HCT116 (cell line): ENCODE measurements at regions not wholly inside any gene's neighbourhood (a gene's known extent, or its start where the extent isn't known, plus 50 kb on each side); places are given as distances from the start of the nearest gene placed in this dataset.

Source experiments
- ATAC-seq: fragments of 200-7000 bp; cut with Tn5 transposase; 2 replicates; pipeline ENCODE4 v1.9.1; 2020; ENCODE audit warnings: mild to moderate bottlenecking, moderate library complexity
- BruUV-seq: library from RNA; stranded (reverse); fragments of 400-500 nt; replicated peaks from 2 replicates; lab custom pipeline; 2021; lab: Mats Ljungman, UMichigan
- CTCF ChIA-PET: fragments of 300-600 bp; sonication (Branson Sonifier 250); formaldehyde crosslinking; loops from one replicate; lab custom pipeline; 2021; ENCODE audit warnings: antibody characterized with exemption; lab: Charles Lee
- POLR2A ChIA-PET: fragments of 300-600, 350-600 bp; sonication (Branson Sonifier 250); formaldehyde crosslinking; loops from one replicate; lab custom pipeline; 2021; ENCODE audit warnings: antibody characterized with exemption; lab: Charles Lee
- RAD21 ChIA-PET, 2 experiments: fragments of 300-600 bp; sonication (Branson Sonifier 250); formaldehyde crosslinking; loops; one replicate each; lab custom pipeline; 2023; ENCODE audit warnings: low total read pairs in 2 of 2; ENCODE audit not compliant: uncharacterized antibody in 2 of 2, unreplicated experiment in 2 of 2, low non-redundant PET in 1 of 2; lab: Charles Lee
- DNase-seq: peaks from one replicate; pipeline ENCODE4 v3.0.0-alpha.2; 2010; ENCODE audit warnings: low read depth, low spot score
- H2AFZ ChIP-seq: fragments of 200-600 bp; shearing (Covaris generic), sonication (generic); 2 replicates; pipeline ENCODE4 v1.6.1; 2017; ENCODE audit warnings: low read depth, mixed run types, mixed read lengths, antibody characterized with exemption, low read length; ENCODE audit not compliant: poor library complexity, severe bottlenecking
- H3K27ac ChIP-seq: 2 replicates; pipeline ENCODE4 v1.5.1; 2012; ENCODE audit warnings: low read depth, low read length
- H3K27me3 ChIP-seq: fragments of 200-600 bp; sonication (generic); 2 replicates; pipeline ENCODE4 v1.6.1; 2016; ENCODE audit warnings: mixed run types, low read length, mixed read lengths; ENCODE audit not compliant: insufficient read depth
- H3K36me3 ChIP-seq, 2 experiments: fragments of 200-500 bp in 1 of 2; fragments of 200-600 bp in 1 of 2; sonication (Bioruptor generic) in 1 of 2; sonication (generic) in 1 of 2; 2 replicates each; pipeline versions ENCODE4 v1.5.1 to v1.6.1; 2014 to 2016; ENCODE audit warnings: low read length in 2 of 2, inconsistent platforms in 1 of 2, mixed read lengths in 1 of 2, mixed run types in 1 of 2; ENCODE audit not compliant: insufficient read depth in 2 of 2, control insufficient read depth in 1 of 2
- H3K4me1 ChIP-seq, 2 experiments: fragments of 200-600 bp in 1 of 2; sonication (generic) in 1 of 2; 2 replicates each; pipeline versions ENCODE4 v1.5.1 to v1.6.1; 2012 to 2017; ENCODE audit warnings: low read length in 2 of 2, inconsistent platforms in 1 of 2, mild to moderate bottlenecking in 1 of 2, mixed read lengths in 1 of 2, mixed run types in 1 of 2, moderate library complexity in 1 of 2; ENCODE audit not compliant: insufficient read depth in 2 of 2, control insufficient read depth in 1 of 2
- H3K4me2 ChIP-seq: fragments of 200-600 bp; sonication (generic); 2 replicates; pipeline ENCODE4 v1.6.1; 2017; ENCODE audit warnings: mixed run types, low read length, mixed read lengths
- H3K4me3 ChIP-seq, 2 experiments: fragments of 200-600 bp in 1 of 2; sonication (generic) in 1 of 2; replicated peaks in 1 of 2; 2 replicates each; pipeline ENCODE4 v1.5.1; 2011 to 2016; ENCODE audit warnings: low read length in 2 of 2, control low read depth in 1 of 2, low read depth in 1 of 2, mild to moderate bottlenecking in 1 of 2, mixed read lengths in 1 of 2, mixed run types in 1 of 2
- H3K79me2 ChIP-seq: fragments of 200-600 bp; sonication (generic); 2 replicates; pipeline ENCODE4 v1.6.1; 2017; ENCODE audit warnings: mild to moderate bottlenecking, mixed run types, low read length, moderate library complexity, mixed read lengths; ENCODE audit not compliant: insufficient read depth
- H3K9ac ChIP-seq: fragments of 200-600 bp; sonication (generic); 2 replicates; pipeline ENCODE4 v1.6.1; 2016; ENCODE audit warnings: low read length, mixed read lengths
- H3K9me2 ChIP-seq: fragments of 200-600 bp; sonication (generic), shearing (Covaris generic); 2 replicates; pipeline ENCODE4 v1.6.1; 2017; ENCODE audit warnings: mixed run types, mild to moderate bottlenecking, moderate library complexity; ENCODE audit not compliant: insufficient read depth
- H3K9me3 ChIP-seq, 2 experiments: fragments of 200-500 bp in 1 of 2; fragments of 200-600 bp in 1 of 2; sonication (Bioruptor generic) in 1 of 2; sonication (generic) in 1 of 2; 2 replicates each; pipeline ENCODE4 v1.6.1; 2014 to 2017; ENCODE audit warnings: low read length in 2 of 2, mixed read lengths in 2 of 2, inconsistent platforms in 1 of 2, low read depth in 1 of 2, mild to moderate bottlenecking in 1 of 2, mixed run types in 1 of 2, moderate library complexity in 1 of 2; ENCODE audit not compliant: control insufficient read depth in 1 of 2, insufficient read depth in 1 of 2
- H4K20me1 ChIP-seq: fragments of 200-600 bp; sonication (generic), shearing (Covaris generic); 2 replicates; pipeline ENCODE4 v1.6.1; 2017; ENCODE audit warnings: mixed run types, mild to moderate bottlenecking, moderate library complexity; ENCODE audit not compliant: insufficient read depth
- EGR1 ChIP-seq: IDR thresholded peaks from 2 replicates; pipeline ENCODE4 v1.6.1; 2012; ENCODE audit warnings: low read depth
- JUND ChIP-seq: IDR thresholded peaks from 2 replicates; pipeline ENCODE4 v1.6.1; 2012
- POLR2A ChIP-seq: IDR thresholded peaks from 2 replicates; pipeline ENCODE4 v1.7.0; 2011; ENCODE audit warnings: borderline replicate concordance; ENCODE audit not compliant: insufficient read depth, insufficient read length; ENCODE audit errors: extremely low read depth
- POLR2AphosphoS5 ChIP-seq: IDR thresholded peaks from 2 replicates; pipeline ENCODE4 v1.6.1; 2011; ENCODE audit warnings: mild to moderate bottlenecking, low read depth, low read length, moderate library complexity
- RAD21 ChIP-seq: IDR thresholded peaks from 2 replicates; pipeline ENCODE4 v1.6.1; 2012; ENCODE audit warnings: low read depth, mild to moderate bottlenecking
- ZFX ChIP-seq: fragments of 450-650 bp; IDR thresholded peaks from 2 replicates; pipeline ENCODE4 v1.6.1; 2017
- intact Hi-C: fragments of 100-400 bp; cut with micrococcal nuclease; formaldehyde crosslinking; loops from 2 replicates; pipeline ENCODE4 v1.10.0; 2022
- TF ChIP-seq, protein P1 (sequence below), 3 experiments: fragments of 200-600 bp in 1 of 3; sonication (generic) in 1 of 3; IDR thresholded peaks in 2 of 3; conservative IDR thresholded peaks in 1 of 3; 2 replicates each; pipeline ENCODE4 v1.5.1; 2012 to 2017; ENCODE audit warnings: low read depth in 2 of 3, low read length in 2 of 3, antibody characterized with exemption in 1 of 3, borderline replicate concordance in 1 of 3, control low read depth in 1 of 3, mild to moderate bottlenecking in 1 of 3, mixed read lengths in 1 of 3, mixed run types in 1 of 3, moderate library complexity in 1 of 3; ENCODE audit not compliant: insufficient read depth in 1 of 3
- TF ChIP-seq, protein P2 (sequence below): IDR thresholded peaks from 2 replicates; pipeline ENCODE4 v1.6.1; 2012
- TF ChIP-seq, protein P3 (sequence below): IDR thresholded peaks from 2 replicates; pipeline ENCODE4 v1.6.1; 2011; ENCODE audit warnings: mild to moderate bottlenecking, low read length, moderate library complexity; ENCODE audit not compliant: insufficient replicate concordance; ENCODE audit errors: extremely low read depth

DNA sequence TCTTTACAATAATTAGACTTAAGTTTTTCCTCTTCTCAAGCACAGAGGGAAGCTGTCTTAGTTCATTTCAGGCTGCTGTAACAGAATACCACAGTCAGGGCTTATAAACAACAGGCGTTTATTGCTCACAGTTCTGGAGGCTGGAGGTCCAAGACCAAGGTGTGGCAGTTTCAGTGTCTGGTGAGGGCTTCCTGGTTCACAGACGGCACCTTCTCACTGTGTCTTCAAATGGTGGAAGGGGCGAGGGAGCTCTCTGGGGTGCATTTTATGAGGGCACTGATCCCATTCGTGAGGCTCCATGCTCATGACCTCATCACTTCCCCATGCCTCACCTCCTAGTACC, 115.7 kb upstream of the MXRA5 start:
- no peaks in the 10 kb centered on the region for H3K79me2 ChIP-seq
- H3K9me2 ChIP-seq: no peaks in the 10 kb centered on the region
- H3K27me3 ChIP-seq: no peaks in the 10 kb centered on the region
- no peak overlapping the region for H3K4me3 ChIP-seq
- intact Hi-C loops: no loop called here
- CTCF ChIA-PET: no interaction called here
- H2AFZ ChIP-seq: no peak overlapping the region
- no peak overlapping the region for H3K27ac ChIP-seq
- ATAC-seq: no peak
- no peaks in the 10 kb centered on the region for H3K9me3 ChIP-seq
- POLR2A ChIA-PET: no interaction called here
- TF ChIP-seq EGR1: no peak
- TF ChIP-seq ZFX: no peak
- no peak for TF ChIP-seq RAD21
- TF ChIP-seq JUND: no peak
- TF ChIP-seq, protein P1, sequence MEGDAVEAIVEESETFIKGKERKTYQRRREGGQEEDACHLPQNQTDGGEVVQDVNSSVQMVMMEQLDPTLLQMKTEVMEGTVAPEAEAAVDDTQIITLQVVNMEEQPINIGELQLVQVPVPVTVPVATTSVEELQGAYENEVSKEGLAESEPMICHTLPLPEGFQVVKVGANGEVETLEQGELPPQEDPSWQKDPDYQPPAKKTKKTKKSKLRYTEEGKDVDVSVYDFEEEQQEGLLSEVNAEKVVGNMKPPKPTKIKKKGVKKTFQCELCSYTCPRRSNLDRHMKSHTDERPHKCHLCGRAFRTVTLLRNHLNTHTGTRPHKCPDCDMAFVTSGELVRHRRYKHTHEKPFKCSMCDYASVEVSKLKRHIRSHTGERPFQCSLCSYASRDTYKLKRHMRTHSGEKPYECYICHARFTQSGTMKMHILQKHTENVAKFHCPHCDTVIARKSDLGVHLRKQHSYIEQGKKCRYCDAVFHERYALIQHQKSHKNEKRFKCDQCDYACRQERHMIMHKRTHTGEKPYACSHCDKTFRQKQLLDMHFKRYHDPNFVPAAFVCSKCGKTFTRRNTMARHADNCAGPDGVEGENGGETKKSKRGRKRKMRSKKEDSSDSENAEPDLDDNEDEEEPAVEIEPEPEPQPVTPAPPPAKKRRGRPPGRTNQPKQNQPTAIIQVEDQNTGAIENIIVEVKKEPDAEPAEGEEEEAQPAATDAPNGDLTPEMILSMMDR (IDR thresholded peaks at IDR 0.05 in 2 of 3, conservative IDR thresholded peaks at IDR 0.05 in 1 of 3; ENCODE audit: borderline replicate concordance in 1 of 3, insufficient read depth in 1 of 3, low read depth in 2 of 3, low read length in 2 of 3): no peak
- TF ChIP-seq, protein P2, sequence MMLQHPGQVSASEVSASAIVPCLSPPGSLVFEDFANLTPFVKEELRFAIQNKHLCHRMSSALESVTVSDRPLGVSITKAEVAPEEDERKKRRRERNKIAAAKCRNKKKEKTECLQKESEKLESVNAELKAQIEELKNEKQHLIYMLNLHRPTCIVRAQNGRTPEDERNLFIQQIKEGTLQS: no peak
- TF ChIP-seq, protein P3, sequence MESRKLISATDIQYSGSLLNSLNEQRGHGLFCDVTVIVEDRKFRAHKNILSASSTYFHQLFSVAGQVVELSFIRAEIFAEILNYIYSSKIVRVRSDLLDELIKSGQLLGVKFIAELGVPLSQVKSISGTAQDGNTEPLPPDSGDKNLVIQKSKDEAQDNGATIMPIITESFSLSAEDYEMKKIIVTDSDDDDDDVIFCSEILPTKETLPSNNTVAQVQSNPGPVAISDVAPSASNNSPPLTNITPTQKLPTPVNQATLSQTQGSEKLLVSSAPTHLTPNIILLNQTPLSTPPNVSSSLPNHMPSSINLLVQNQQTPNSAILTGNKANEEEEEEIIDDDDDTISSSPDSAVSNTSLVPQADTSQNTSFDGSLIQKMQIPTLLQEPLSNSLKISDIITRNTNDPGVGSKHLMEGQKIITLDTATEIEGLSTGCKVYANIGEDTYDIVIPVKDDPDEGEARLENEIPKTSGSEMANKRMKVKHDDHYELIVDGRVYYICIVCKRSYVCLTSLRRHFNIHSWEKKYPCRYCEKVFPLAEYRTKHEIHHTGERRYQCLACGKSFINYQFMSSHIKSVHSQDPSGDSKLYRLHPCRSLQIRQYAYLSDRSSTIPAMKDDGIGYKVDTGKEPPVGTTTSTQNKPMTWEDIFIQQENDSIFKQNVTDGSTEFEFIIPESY: no peak
- TF ChIP-seq POLR2AphosphoS5: no peak
- no peak for TF ChIP-seq POLR2A
- H3K4me1 ChIP-seq: no peaks in the 10 kb centered on the region
- no peak overlapping the region for H3K4me2 ChIP-seq
- RAD21 ChIA-PET: no interaction called here
- H4K20me1 ChIP-seq: no peaks in the 10 kb centered on the region
- no peak for DNase-seq
- H3K36me3 ChIP-seq: no peaks in the 10 kb centered on the region
- BruUV-seq: no TSS peak
- H3K9ac ChIP-seq: no peak overlapping the region
